Bronchial epithelial cell (primary cell): ENCODE measurements at regions not wholly inside any gene's neighbourhood (a gene's known extent, or its start where the extent isn't known, plus 50 kb on each side); places are given as distances from the start of the nearest gene placed in this dataset.

ENCODE experiments used
- DNase-seq: peaks from one replicate; pipeline ENCODE4 v3.0.0-alpha.2; 2010; ENCODE audit warnings: low read depth
- FAIRE-seq: peaks from 2 replicates; lab custom pipeline; 2011; peaks lifted over from hg19 to GRCh38; lab: Jason Lieb, UNC
- H3K27me3 ChIP-seq: 2 replicates; pipeline ENCODE4 v1.5.1; 2011; ENCODE audit warnings: low read length; ENCODE audit not compliant: control insufficient read depth, insufficient read depth
- H3K36me3 ChIP-seq: 2 replicates; pipeline ENCODE4 v1.5.1; 2011; ENCODE audit warnings: low read length; ENCODE audit not compliant: control insufficient read depth, insufficient read depth
- H3K4me3 ChIP-seq: 2 replicates; pipeline ENCODE4 v1.5.1; 2011; ENCODE audit warnings: mild to moderate bottlenecking, low read depth, low read length, control low read depth
- CTCF ChIP-seq: IDR thresholded peaks from 2 replicates; pipeline ENCODE4 v1.5.1; 2011; ENCODE audit warnings: mild to moderate bottlenecking, moderate library complexity, low read length, control low read depth, inconsistent platforms; ENCODE audit not compliant: insufficient read depth, severe bottlenecking

GRCh38 chr2:180690611-180691010 is 289.8 kb upstream of the UBE2E3 start:
- no peak for TF ChIP-seq CTCF
- DNase-seq: peak; percentile 87
- Histone ChIP-seq H3K4me3 (no peak overlapping the region), H3K36me3 (no peaks in the 10 kb centered on the region), H3K27me3 (no peaks in the 10 kb centered on the region)
- no peak for FAIRE-seq

GRCh38 chr2:180682871-180683270 is 297.5 kb upstream of the UBE2E3 start:
- DNase-seq (no peak), FAIRE-seq (no peak)
- Histone ChIP-seq H3K36me3 (no peaks in the 10 kb centered on the region), H3K27me3 (no peaks in the 10 kb centered on the region), H3K4me3 (no peak overlapping the region)
- TF ChIP-seq CTCF: no peak

GRCh38 chr2:180679693-180680092 is 300.7 kb upstream of the UBE2E3 start:
- Histone ChIP-seq H3K4me3 (no peak overlapping the region), H3K27me3 (no peaks in the 10 kb centered on the region), H3K36me3 (no peaks in the 10 kb centered on the region)
- FAIRE-seq: no peak
- peak; percentile 28 for DNase-seq
- no peak for TF ChIP-seq CTCF

GRCh38 chr2:180678625-180678972 is 301.8 kb upstream of the UBE2E3 start:
- no peaks in the 10 kb centered on the region for H3K36me3 ChIP-seq
- FAIRE-seq (no peak), DNase-seq (no peak)
- no peak overlapping the region for H3K4me3 ChIP-seq
- TF ChIP-seq CTCF: no peak
- H3K27me3 ChIP-seq: no peaks in the 10 kb centered on the region

- no peaks in the 10 kb centered on the region for H3K27me3 ChIP-seq
- FAIRE-seq (no peak), DNase-seq (peak; percentile 72)
- no peak overlapping the region for H3K4me3 ChIP-seq
- H3K36me3 ChIP-seq: no peaks in the 10 kb centered on the region
- no peak for TF ChIP-seq CTCF
These were observed 302.3 kb upstream of the UBE2E3 start for GRCh38 chr2:180677930-180678624.

GRCh38 chr2:180677200-180677599 is 303.2 kb upstream of the UBE2E3 start:
- DNase-seq: peak; percentile 80
- FAIRE-seq: no peak
- Histone ChIP-seq H3K27me3 (no peaks in the 10 kb centered on the region), H3K4me3 (no peak overlapping the region), H3K36me3 (no peaks in the 10 kb centered on the region)
- TF ChIP-seq CTCF: no peak
